GM19035 (cell line): ENCODE measurements at regions not wholly inside any gene's neighbourhood (a gene's known extent, or its start where the extent isn't known, plus 50 kb on each side); places are given as distances from the start of the nearest gene placed in this dataset.

Experiments used
- ATAC-seq: cut with Tn5 transposase; IDR thresholded peaks from one replicate; pipeline ENCODE4 v1.9.1; 2021; ENCODE audit not compliant: unreplicated experiment

GRCh38 chr17:65407017-65407416 is 154.4 kb downstream of the AXIN2 start:
- ATAC-seq: no peak

- ATAC-seq: no peak
These were observed 154.9 kb downstream of the AXIN2 start for GRCh38 chr17:65406552-65406951.

GRCh38 chr17:65405563-65405962 is 155.9 kb downstream of the AXIN2 start:
- no peak for ATAC-seq

GRCh38 chr17:65404761-65405160 is 156.7 kb downstream of the AXIN2 start:
- no peak for ATAC-seq

GRCh38 chr17:65403626-65404025 is 157.8 kb downstream of the AXIN2 start:
- ATAC-seq: no peak

GRCh38 chr17:65402513-65403496 is 158.6 kb downstream of the AXIN2 start:
- ATAC-seq: no peak

- ATAC-seq: no peak
These were observed 159.9 kb downstream of the AXIN2 start for GRCh38 chr17:65401561-65401960.

GRCh38 chr17:65400701-65401100 is 160.7 kb downstream of the AXIN2 start:
- no peak for ATAC-seq

GRCh38 chr17:65398040-65398787 is 163.2 kb downstream of the AXIN2 start:
- no peak for ATAC-seq

- no peak for ATAC-seq
These were observed 165.5 kb downstream of the AXIN2 start for GRCh38 chr17:65395924-65396323.

- no peak for ATAC-seq
These were observed 166.5 kb downstream of the AXIN2 start for GRCh38 chr17:65394811-65395472.

GRCh38 chr17:65393514-65393913 is 167.9 kb downstream of the AXIN2 start:
- ATAC-seq: no peak

GRCh38 chr17:65389949-65390348 is 171.5 kb downstream of the AXIN2 start:
- ATAC-seq: no peak

GRCh38 chr17:65389426-65389825 is 172.0 kb downstream of the AXIN2 start:
- no peak for ATAC-seq

- no peak for ATAC-seq
These were observed 172.5 kb downstream of the AXIN2 start for GRCh38 chr17:65388911-65389310.

GRCh38 chr17:65387322-65387721 is 174.1 kb downstream of the AXIN2 start:
- no peak for ATAC-seq

- ATAC-seq: no peak
These were observed 175.7 kb downstream of the AXIN2 start for GRCh38 chr17:65385726-65386125.

GRCh38 chr17:65385071-65385470 is 176.4 kb downstream of the AXIN2 start:
- ATAC-seq: no peak

GRCh38 chr17:65381152-65381551 is 180.3 kb downstream of the AXIN2 start:
- ATAC-seq: no peak

GRCh38 chr17:65374966-65375365 is 186.5 kb downstream of the AXIN2 start:
- no peak for ATAC-seq

GRCh38 chr17:65371702-65372101 is 189.7 kb downstream of the AXIN2 start:
- no peak for ATAC-seq
